Lower lobe of right lung (tissue), 2 donors: ENCODE measurements at regions not wholly inside any gene's neighbourhood (a gene's known extent, or its start where the extent isn't known, plus 50 kb on each side); places are given as distances from the start of the nearest gene placed in this dataset.

Source experiments
- ATAC-seq, 2 donors: fragments of 200-7000 bp; cut with Tn5 transposase; one replicate each; pipeline ENCODE4 v1.9.1; 2020 to 2022; ENCODE audit warnings: mild to moderate bottlenecking in 2 of 2, moderate library complexity in 2 of 2
- DNase-seq: peaks from one replicate; pipeline ENCODE4 v3.0.0-alpha.2; 2020
- H3K27ac ChIP-seq: fragments of 200-600 bp; one replicate; pipeline ENCODE4 v1.8.0; 2022
- H3K27me3 ChIP-seq: fragments of 200-600 bp; one replicate; pipeline ENCODE4 v1.8.0; 2022; ENCODE audit warnings: low read depth
- H3K36me3 ChIP-seq: fragments of 200-600 bp; one replicate; pipeline ENCODE4 v1.8.0; 2022; ENCODE audit warnings: mild to moderate bottlenecking
- H3K4me1 ChIP-seq: fragments of 200-600 bp; one replicate; pipeline ENCODE4 v1.8.0; 2022
- H3K4me3 ChIP-seq: fragments of 200-600 bp; one replicate; pipeline ENCODE4 v1.8.0; 2022; ENCODE audit warnings: mild to moderate bottlenecking
- H3K9me3 ChIP-seq: fragments of 200-600 bp; one replicate; pipeline ENCODE4 v1.8.0; 2022
- CTCF ChIP-seq: fragments of 200-600 bp; IDR thresholded peaks from one replicate; pipeline ENCODE4 v1.8.0; 2022; ENCODE audit warnings: antibody characterized with exemption, mild to moderate bottlenecking
- intact Hi-C: fragments of 100-400 bp; cut with DNase I; formaldehyde crosslinking; loops from one replicate; pipeline ENCODE4 v1.11.0; 2022
- donor health status: DM: no; HTN: yes; CAD: no; lungs with severe emphysema.

- intact Hi-C loops = no loop called here
- no peak overlapping the region for H3K4me3 ChIP-seq
- H3K27me3 ChIP-seq = no peaks in the 10 kb centered on the region
- no peak for DNase-seq
- no peak for ATAC-seq
- H3K27ac ChIP-seq = no peak overlapping the region
- H3K36me3 ChIP-seq = no peaks in the 10 kb centered on the region
- H3K4me1 ChIP-seq = no peaks in the 10 kb centered on the region
- no peaks in the 10 kb centered on the region for H3K9me3 ChIP-seq
- no peak for TF ChIP-seq CTCF
Measured at GRCh38 chr6:164825386-164825785, 484.0 kb downstream of the C6orf118 start.

- no peak for DNase-seq
- H3K27ac ChIP-seq = no peak overlapping the region
- no peak overlapping the region for H3K4me3 ChIP-seq
- H3K4me1 ChIP-seq = no peaks in the 10 kb centered on the region
- intact Hi-C loops = no loop called here
- ATAC-seq = no peak
- no peaks in the 10 kb centered on the region for H3K9me3 ChIP-seq
- TF ChIP-seq CTCF = no peak
- H3K36me3 ChIP-seq = no peaks in the 10 kb centered on the region
- H3K27me3 ChIP-seq = no peaks in the 10 kb centered on the region
Measured at GRCh38 chr6:164817662-164818061, 491.7 kb downstream of the C6orf118 start.

- DNase-seq (no peak), ATAC-seq (no peak)
- H3K4me3 ChIP-seq = no peak overlapping the region
- H3K36me3 ChIP-seq = no peaks in the 10 kb centered on the region
- TF ChIP-seq CTCF = no peak
- no peaks in the 10 kb centered on the region for H3K4me1 ChIP-seq
- H3K9me3 ChIP-seq = no peaks in the 10 kb centered on the region
- H3K27me3 ChIP-seq = no peaks in the 10 kb centered on the region
- intact Hi-C loops = no loop called here
- H3K27ac ChIP-seq = no peak overlapping the region
Measured at GRCh38 chr6:164812706-164813105, 496.7 kb downstream of the C6orf118 start.

GRCh38 chr6:164807125-164807524 lies 502.3 kb downstream of the C6orf118 start:
- intact Hi-C loops = no loop called here

GRCh38 chr6:164795056-164795815 lies 514.2 kb downstream of the C6orf118 start:
- no peaks in the 10 kb centered on the region for H3K9me3 ChIP-seq
- ATAC-seq (no peak), DNase-seq (no peak)
- no peak for TF ChIP-seq CTCF
- no peak overlapping the region for H3K27ac ChIP-seq
- no peaks in the 10 kb centered on the region for H3K36me3 ChIP-seq
- intact Hi-C loops = no loop called here
- no peak overlapping the region for H3K4me3 ChIP-seq
- no peaks in the 10 kb centered on the region for H3K4me1 ChIP-seq
- H3K27me3 ChIP-seq = no peaks in the 10 kb centered on the region

More at GRCh38 chr6:164807125-164807524, 502.3 kb downstream of the C6orf118 start:
- H3K27me3 ChIP-seq = no peaks in the 10 kb centered on the region
- no peak for DNase-seq
- peaks cover 9% of the 10 kb centered on the region for H3K9me3 ChIP-seq
- H3K4me1 ChIP-seq = no peaks in the 10 kb centered on the region
- TF ChIP-seq CTCF = no peak
- H3K4me3 ChIP-seq = no peak overlapping the region
- no peak overlapping the region for H3K27ac ChIP-seq
- ATAC-seq = no peak
- H3K36me3 ChIP-seq = no peaks in the 10 kb centered on the region
